Right atrium auricular region (tissue), 2 donors: ENCODE measurements at regions not wholly inside any gene's neighbourhood (a gene's known extent, or its start where the extent isn't known, plus 50 kb on each side); places are given as distances from the start of the nearest gene placed in this dataset.

ENCODE experiments used
- DNase-seq: peaks from one replicate; pipeline ENCODE4 v3.0.0-alpha.2; 2019; ENCODE audit warnings: low spot score
- H3K27ac ChIP-seq, 2 donors: fragments of 200-600 bp; sonication (generic); 1 replicate in 1 of 2; 2 replicates in 1 of 2; pipeline ENCODE4 v1.5.1; 2016 to 2019
- H3K27me3 ChIP-seq, 2 donors: fragments of 200-600 bp; sonication (generic); one replicate each; pipeline versions ENCODE4 v1.5.1 to v1.6.0; 2017 to 2019
- H3K36me3 ChIP-seq: fragments of 200-600 bp; sonication (generic); one replicate; pipeline ENCODE4 v1.5.1; 2016
- H3K4me1 ChIP-seq, 2 donors: fragments of 200-600 bp; sonication (generic); one replicate each; pipeline versions ENCODE4 v1.5.1 to v1.6.0; 2017 to 2019
- H3K4me3 ChIP-seq, 2 donors: fragments of 200-600 bp; sonication (generic); 1 replicate in 1 of 2; 2 replicates in 1 of 2; pipeline ENCODE4 v1.5.1; 2017 to 2019; ENCODE audit warnings: mild to moderate bottlenecking in 1 of 2, moderate library complexity in 1 of 2
- H3K9me3 ChIP-seq, 2 donors: fragments of 200-600 bp; sonication (generic); one replicate each; pipeline ENCODE4 v1.5.1; 2019
- CTCF ChIP-seq, 2 donors: fragments of 200-600 bp; sonication (generic); IDR thresholded peaks; one replicate each; pipeline ENCODE4 v1.5.1; 2019; ENCODE audit warnings: antibody characterized with exemption in 2 of 2

GRCh38 chr3:98956008-98956407 is 54.5 kb upstream of the DCBLD2 start:
- TF ChIP-seq CTCF (IDR thresholded peaks at IDR 0.05): no peak

GRCh38 chr3:98954791-98955604 is 53.5 kb upstream of the DCBLD2 start:
- Histone ChIP-seq H3K27me3 (no peaks in the 10 kb centered on the region), H3K4me3 (no peak overlapping the region), H3K36me3 (no peaks in the 10 kb centered on the region), H3K4me1 (no peaks in the 10 kb centered on the region), H3K27ac (no peak overlapping the region), H3K9me3 (no peaks in the 10 kb centered on the region)
- TF ChIP-seq CTCF (IDR thresholded peaks at IDR 0.05): no peak
- no peak for DNase-seq

More at GRCh38 chr3:98956008-98956407, 54.5 kb upstream of the DCBLD2 start:
- no peaks in the 10 kb centered on the region for H3K27me3 ChIP-seq
- H3K27ac ChIP-seq: no peak overlapping the region
- H3K9me3 ChIP-seq: no peaks in the 10 kb centered on the region
- DNase-seq: no peak
- H3K4me1 ChIP-seq: no peaks in the 10 kb centered on the region
- H3K4me3 ChIP-seq: no peak overlapping the region
- H3K36me3 ChIP-seq: no peaks in the 10 kb centered on the region

- Histone ChIP-seq H3K36me3 (no peaks in the 10 kb centered on the region), H3K9me3 (no peaks in the 10 kb centered on the region), H3K27ac (no peak overlapping the region), H3K4me3 (no peak overlapping the region), H3K27me3 (no peaks in the 10 kb centered on the region), H3K4me1 (no peaks in the 10 kb centered on the region)
- no peak for DNase-seq
- no peak for TF ChIP-seq CTCF (IDR thresholded peaks at IDR 0.05)
These were observed 52.7 kb upstream of the DCBLD2 start for GRCh38 chr3:98954242-98954641.

GRCh38 chr3:98952404-98952803 is 50.9 kb upstream of the DCBLD2 start:
- TF ChIP-seq CTCF (IDR thresholded peaks at IDR 0.05): no peak

More at GRCh38 chr3:98952404-98952803, 50.9 kb upstream of the DCBLD2 start:
- DNase-seq: no peak
- no peaks in the 10 kb centered on the region for H3K36me3 ChIP-seq
- no peaks in the 10 kb centered on the region for H3K4me1 ChIP-seq
- no peaks in the 10 kb centered on the region for H3K27me3 ChIP-seq
- no peaks in the 10 kb centered on the region for H3K9me3 ChIP-seq
- no peak overlapping the region for H3K4me3 ChIP-seq
- no peak overlapping the region for H3K27ac ChIP-seq
